Activated T-cell treated with anti-CD3 and anti-CD28 coated beads, Interleukin-2, amount 50 U/mL, for 24 hours (primary cell): ENCODE measurements at regions not wholly inside any gene's neighbourhood (a gene's known extent, or its start where the extent isn't known, plus 50 kb on each side); places are given as distances from the start of the nearest gene placed in this dataset.

ENCODE experiments used
- DNase-seq: peaks from one replicate; pipeline ENCODE4 v3.0.0-alpha.2; 2020
- H3K27ac Mint-ChIP-seq: 2 replicates; pipeline ENCODE4 v1.8.0; 2020; ENCODE audit warnings: mild to moderate bottlenecking, mixed read lengths
- H3K27me3 Mint-ChIP-seq: 2 replicates; pipeline ENCODE4 v1.8.0; 2020; ENCODE audit warnings: mixed read lengths
- H3K36me3 Mint-ChIP-seq: 2 replicates; pipeline ENCODE4 v1.8.0; 2020; ENCODE audit warnings: low read depth, mixed read lengths
- H3K4me1 Mint-ChIP-seq: 2 replicates; pipeline ENCODE4 v1.8.0; 2020; ENCODE audit warnings: low read depth, mixed read lengths
- H3K4me3 Mint-ChIP-seq: 2 replicates; pipeline ENCODE4 v1.8.0; 2020; ENCODE audit warnings: mild to moderate bottlenecking, moderate library complexity, mixed read lengths
- H3K9me3 Mint-ChIP-seq: 2 replicates; pipeline ENCODE4 v1.8.0; 2020; ENCODE audit warnings: mixed read lengths

DNA sequence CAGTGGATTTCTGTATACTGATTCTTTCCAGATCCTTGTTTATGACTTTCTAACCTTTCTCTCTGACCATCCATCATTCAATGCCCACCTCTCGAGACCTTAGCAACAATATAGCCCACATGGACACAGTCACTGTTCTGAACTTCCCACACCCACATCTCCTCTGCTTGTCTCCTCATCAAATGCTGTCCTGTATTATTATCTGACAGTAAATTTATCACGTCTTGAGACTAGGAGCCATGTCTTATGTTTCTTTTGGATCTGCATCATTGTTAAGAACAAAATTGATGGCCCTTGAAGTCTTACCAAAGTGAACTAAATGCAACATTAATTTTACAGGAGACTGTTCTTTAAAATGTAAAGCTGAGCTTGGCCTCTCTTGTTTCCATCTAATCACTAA lies 495.4 kb upstream of the KLF4 start:
- Mint-ChIP-seq H3K27me3 (peaks cover 3% of the 10 kb centered on the region), H3K27ac (no peak overlapping the region), H3K9me3 (no peaks in the 10 kb centered on the region), H3K36me3 (no peaks in the 10 kb centered on the region), H3K4me1 (no peaks in the 10 kb centered on the region), H3K4me3 (no peak overlapping the region)
- DNase-seq: no peak

DNA sequence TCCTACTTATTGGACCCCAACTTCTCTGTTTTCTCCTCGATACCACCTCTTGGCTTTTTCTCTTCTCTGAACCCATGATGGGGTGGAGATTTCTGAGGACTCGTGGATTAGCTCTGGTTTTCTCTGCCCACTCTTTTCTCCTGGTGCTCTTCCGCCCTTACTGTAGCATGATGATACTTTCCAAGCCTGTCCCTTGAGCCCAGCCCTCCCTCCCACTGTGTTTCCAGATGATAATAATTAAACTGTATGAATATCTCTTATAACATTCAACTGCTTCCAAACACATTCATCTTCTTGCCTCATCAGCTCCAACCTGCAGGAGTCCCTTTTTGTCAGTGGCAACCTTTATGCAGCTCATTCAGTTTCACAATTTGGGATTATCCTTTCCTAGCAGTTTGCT lies 494.2 kb upstream of the KLF4 start:
- Mint-ChIP-seq H3K4me1 (no peaks in the 10 kb centered on the region), H3K36me3 (no peaks in the 10 kb centered on the region), H3K27ac (no peak overlapping the region), H3K27me3 (peaks cover 3% of the 10 kb centered on the region), H3K4me3 (no peak overlapping the region), H3K9me3 (no peaks in the 10 kb centered on the region)
- no peak for DNase-seq

DNA sequence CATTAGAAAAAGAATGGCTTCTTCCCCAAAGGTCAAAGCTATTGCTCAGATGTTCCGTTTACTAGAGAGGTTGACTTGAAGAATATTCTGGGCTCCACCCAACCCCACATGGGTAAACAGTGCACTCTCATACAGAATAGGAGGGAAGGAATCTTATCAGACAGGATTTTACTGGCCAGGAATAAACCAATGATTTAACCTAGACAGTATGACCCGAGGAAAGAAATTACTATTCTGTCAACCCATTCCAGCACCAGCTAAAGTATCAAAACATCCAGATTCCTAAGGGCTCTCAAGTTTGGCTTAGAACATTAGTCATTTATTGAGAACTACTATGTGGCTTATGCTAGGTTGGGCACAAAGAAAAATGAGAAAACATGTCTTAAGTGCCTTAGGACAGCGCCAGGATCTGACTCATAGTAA lies 493.6 kb upstream of the KLF4 start:
- Mint-ChIP-seq H3K27me3 (peaks cover 3% of the 10 kb centered on the region), H3K4me1 (no peaks in the 10 kb centered on the region), H3K4me3 (no peak overlapping the region), H3K9me3 (no peaks in the 10 kb centered on the region), H3K27ac (no peak overlapping the region), H3K36me3 (no peaks in the 10 kb centered on the region)
- no peak for DNase-seq

DNA sequence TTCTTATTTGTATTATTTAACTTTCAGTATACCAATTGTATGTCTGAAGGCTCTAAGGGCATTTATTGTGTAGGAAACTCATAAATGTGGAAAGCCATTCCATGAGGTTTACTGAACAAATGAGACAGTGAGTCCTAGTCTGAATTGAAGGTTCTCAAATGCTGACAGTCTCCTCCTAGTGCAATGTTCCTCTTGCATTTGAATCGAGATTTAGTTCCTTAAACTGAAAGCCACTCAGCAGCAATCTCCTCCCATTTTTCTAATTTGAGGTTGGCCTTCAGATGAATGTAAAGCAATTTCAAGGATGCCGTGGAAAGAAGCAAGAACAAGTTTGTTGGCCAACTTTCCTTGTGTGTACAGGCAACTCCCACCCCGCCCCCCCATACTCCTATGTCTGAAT lies 493.2 kb upstream of the KLF4 start:
- Mint-ChIP-seq H3K4me3 (no peak overlapping the region), H3K9me3 (no peaks in the 10 kb centered on the region), H3K27ac (no peak overlapping the region), H3K36me3 (no peaks in the 10 kb centered on the region), H3K4me1 (no peaks in the 10 kb centered on the region), H3K27me3 (peaks cover 1% of the 10 kb centered on the region)
- no peak for DNase-seq

DNA sequence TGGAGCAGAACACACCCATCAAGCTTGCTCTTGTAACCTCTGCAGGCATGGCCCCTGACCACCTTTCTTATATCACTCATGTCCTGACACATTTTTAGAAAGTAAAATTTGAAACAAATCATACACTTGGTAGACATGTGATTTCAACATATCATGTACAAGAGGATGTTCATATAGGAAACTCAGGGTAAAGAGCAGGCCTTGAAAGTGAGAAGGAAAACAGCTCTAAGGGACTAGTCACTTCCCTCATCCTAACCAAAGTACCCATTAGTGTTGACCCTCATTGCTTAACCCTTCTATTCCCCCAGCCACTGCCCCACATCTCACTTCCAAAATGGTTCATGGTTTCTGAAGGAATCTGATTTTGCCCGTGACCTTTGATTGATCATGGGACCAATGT lies 492.4 kb upstream of the KLF4 start:
- no peak overlapping the region for H3K4me3 Mint-ChIP-seq
- H3K4me1 Mint-ChIP-seq: no peaks in the 10 kb centered on the region
- H3K9me3 Mint-ChIP-seq: no peaks in the 10 kb centered on the region
- H3K27ac Mint-ChIP-seq: no peak overlapping the region
- no peaks in the 10 kb centered on the region for H3K27me3 Mint-ChIP-seq
- DNase-seq: no peak
- H3K36me3 Mint-ChIP-seq: no peaks in the 10 kb centered on the region

DNA sequence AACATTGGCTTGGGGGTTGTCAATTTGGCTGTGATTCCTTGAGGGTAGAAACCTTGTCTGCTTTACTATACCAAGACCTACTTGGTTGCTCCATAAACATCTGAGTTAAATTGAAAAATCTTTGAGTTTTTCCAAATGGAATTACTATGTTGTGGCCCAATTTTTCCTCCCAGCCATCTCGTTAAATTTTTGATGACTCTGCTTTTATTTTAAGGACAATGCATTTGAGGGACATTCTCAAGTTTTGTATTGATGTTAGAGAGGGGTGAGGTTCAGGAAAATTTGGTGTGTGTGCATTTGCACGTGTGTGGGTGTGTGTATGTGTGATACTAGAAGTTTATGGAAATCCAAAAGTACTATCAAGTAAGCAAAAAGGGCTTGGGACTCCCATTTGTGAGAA lies 491.4 kb upstream of the KLF4 start:
- no peaks in the 10 kb centered on the region for H3K27me3 Mint-ChIP-seq
- H3K4me1 Mint-ChIP-seq: no peaks in the 10 kb centered on the region
- no peaks in the 10 kb centered on the region for H3K9me3 Mint-ChIP-seq
- DNase-seq: no peak
- no peaks in the 10 kb centered on the region for H3K36me3 Mint-ChIP-seq
- H3K27ac Mint-ChIP-seq: no peak overlapping the region
- H3K4me3 Mint-ChIP-seq: no peak overlapping the region

DNA sequence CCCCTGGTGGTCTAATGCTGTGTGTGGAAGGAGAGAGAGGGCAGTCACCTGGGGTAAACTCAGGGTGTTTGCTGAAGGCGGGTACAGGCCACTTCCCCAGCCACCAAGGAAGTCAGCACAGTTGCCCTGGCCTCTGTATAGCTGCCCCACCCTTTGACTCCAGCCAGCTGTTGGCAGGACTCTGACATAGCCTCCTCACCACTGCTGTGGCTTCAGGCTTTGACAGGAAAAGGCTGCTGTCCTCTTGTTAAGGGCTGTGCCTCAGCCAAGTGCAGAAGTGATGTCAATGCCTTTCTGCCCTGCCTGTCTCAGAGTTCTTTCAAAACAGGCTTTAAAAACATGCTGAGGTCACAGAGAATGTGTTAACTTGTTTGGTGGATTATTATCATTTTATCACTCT lies 487.2 kb upstream of the KLF4 start:
- H3K4me3 Mint-ChIP-seq: no peak overlapping the region
- no peak overlapping the region for H3K27ac Mint-ChIP-seq
- no peaks in the 10 kb centered on the region for H3K9me3 Mint-ChIP-seq
- no peaks in the 10 kb centered on the region for H3K27me3 Mint-ChIP-seq
- DNase-seq: no peak
- H3K4me1 Mint-ChIP-seq: no peaks in the 10 kb centered on the region
- H3K36me3 Mint-ChIP-seq: no peaks in the 10 kb centered on the region

DNA sequence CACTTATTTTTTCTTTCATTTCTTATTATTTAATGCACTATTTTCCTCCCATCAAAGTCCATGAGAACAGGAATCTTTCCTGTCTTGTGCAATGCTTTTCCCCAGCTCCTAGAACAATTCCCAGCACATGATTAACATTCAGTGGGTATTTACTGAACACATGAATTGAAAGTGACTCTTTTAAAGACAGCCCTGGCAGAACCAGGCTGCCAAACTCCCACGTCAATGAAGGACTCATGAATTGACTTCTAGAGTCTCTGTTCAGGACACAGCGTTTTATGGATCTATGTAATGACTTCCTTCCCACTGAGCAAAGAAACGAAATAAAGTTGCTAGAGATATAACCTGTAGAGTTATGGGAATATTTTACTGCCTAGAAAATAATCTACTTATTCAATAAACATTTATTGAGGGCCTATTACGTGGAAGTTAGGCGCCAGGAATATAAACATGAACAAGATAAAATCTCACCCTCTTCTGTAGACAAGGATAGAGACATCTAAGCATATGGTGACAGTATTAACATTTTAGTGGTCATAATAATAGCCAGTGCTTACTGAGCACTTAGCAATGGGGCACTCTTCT lies 485.9 kb upstream of the KLF4 start:
- Mint-ChIP-seq H3K9me3 (no peaks in the 10 kb centered on the region), H3K4me3 (no peak overlapping the region), H3K36me3 (no peaks in the 10 kb centered on the region), H3K27me3 (no peaks in the 10 kb centered on the region), H3K27ac (no peak overlapping the region), H3K4me1 (no peaks in the 10 kb centered on the region)
- DNase-seq: no peak

DNA sequence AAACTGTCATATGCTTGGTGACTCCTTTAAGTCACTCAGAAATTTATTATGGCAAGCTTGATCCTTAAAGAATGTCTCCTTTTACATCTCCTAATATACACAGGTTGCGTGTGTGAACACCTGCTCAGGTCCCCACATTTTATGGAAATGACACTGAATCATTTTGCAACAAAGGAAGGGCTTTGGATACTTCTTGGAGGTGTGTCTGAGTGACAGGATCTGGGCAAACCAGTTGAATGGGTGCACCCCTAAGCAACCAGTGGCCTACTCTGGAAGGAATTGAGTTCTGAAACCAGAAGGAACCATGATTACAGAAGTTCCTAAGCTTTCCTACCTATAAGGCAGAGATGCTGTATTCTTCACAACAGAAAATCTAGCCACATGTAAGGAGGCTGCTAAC lies 483.9 kb upstream of the KLF4 start:
- no peaks in the 10 kb centered on the region for H3K27me3 Mint-ChIP-seq
- H3K27ac Mint-ChIP-seq: no peak overlapping the region
- H3K9me3 Mint-ChIP-seq: peaks cover 3% of the 10 kb centered on the region
- H3K4me3 Mint-ChIP-seq: no peak overlapping the region
- no peaks in the 10 kb centered on the region for H3K36me3 Mint-ChIP-seq
- H3K4me1 Mint-ChIP-seq: no peaks in the 10 kb centered on the region
- DNase-seq: no peak

DNA sequence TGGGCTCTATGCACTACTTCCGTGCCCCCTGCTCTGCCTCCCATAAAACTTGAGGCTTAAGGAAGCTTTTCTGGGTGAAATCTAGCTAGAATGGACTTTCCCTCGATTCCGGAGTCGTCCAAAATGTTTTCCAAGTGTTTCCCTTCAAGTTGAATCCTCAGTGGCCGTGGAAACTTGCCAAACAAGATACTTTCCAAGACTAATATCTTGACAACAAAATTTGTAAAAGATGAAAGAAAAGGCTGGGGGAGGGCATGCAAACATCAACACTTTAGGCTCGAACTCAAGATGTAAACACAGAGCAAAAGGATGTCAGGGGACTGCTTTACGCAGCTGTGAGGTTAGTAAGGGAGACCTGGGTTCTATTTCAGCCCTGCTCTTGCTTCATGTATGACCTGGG lies 482.8 kb upstream of the KLF4 start:
- Mint-ChIP-seq H3K4me1 (no peaks in the 10 kb centered on the region), H3K4me3 (no peak overlapping the region), H3K27me3 (no peaks in the 10 kb centered on the region), H3K27ac (no peak overlapping the region), H3K9me3 (peaks cover 3% of the 10 kb centered on the region), H3K36me3 (no peaks in the 10 kb centered on the region)
- DNase-seq: no peak

DNA sequence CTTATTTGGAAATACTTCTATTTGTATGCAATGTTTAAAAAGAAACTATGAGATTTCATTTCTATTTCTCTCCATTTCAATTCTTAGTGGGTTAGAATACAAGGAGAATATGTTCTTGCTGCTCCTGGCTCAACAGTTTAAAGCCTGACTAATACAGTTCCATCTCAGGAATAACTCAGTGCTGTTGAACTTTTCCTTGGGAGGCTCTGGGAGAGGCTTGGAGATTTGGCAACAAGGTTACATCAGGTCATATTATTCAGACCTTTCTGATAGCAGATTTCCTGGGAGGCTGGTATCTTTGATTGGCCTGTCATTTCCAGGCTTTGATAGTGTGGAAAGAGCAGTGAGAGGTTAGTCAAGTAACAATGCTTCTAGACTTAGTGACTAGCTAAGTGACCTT lies 481.7 kb upstream of the KLF4 start:
- H3K4me3 Mint-ChIP-seq: no peak overlapping the region
- no peaks in the 10 kb centered on the region for H3K27me3 Mint-ChIP-seq
- no peaks in the 10 kb centered on the region for H3K4me1 Mint-ChIP-seq
- DNase-seq: no peak
- no peaks in the 10 kb centered on the region for H3K36me3 Mint-ChIP-seq
- no peak overlapping the region for H3K27ac Mint-ChIP-seq
- H3K9me3 Mint-ChIP-seq: peaks cover 3% of the 10 kb centered on the region

DNA sequence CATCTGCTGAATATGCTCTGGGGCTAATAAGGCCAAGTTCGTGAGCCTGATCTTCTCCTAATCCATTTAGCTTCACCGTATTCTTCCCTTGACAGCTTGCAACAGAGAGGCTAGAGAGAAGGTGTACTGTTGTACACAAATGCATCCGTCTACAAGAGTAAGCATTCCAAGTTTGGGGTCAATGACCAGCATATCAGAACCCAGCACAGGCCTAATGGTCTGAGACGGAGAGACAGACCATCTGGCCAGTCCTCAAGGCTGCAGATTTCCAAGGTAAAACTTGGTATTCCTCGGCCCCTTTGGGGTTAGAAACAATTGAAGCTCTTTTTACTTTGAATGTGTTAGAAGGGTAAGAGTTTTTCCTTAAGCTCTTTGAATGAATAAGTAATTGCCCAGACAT lies 481.2 kb upstream of the KLF4 start:
- no peaks in the 10 kb centered on the region for H3K27me3 Mint-ChIP-seq
- H3K27ac Mint-ChIP-seq: no peak overlapping the region
- no peaks in the 10 kb centered on the region for H3K36me3 Mint-ChIP-seq
- no peak overlapping the region for H3K4me3 Mint-ChIP-seq
- no peak for DNase-seq
- H3K9me3 Mint-ChIP-seq: peaks cover 3% of the 10 kb centered on the region
- H3K4me1 Mint-ChIP-seq: no peaks in the 10 kb centered on the region

DNA sequence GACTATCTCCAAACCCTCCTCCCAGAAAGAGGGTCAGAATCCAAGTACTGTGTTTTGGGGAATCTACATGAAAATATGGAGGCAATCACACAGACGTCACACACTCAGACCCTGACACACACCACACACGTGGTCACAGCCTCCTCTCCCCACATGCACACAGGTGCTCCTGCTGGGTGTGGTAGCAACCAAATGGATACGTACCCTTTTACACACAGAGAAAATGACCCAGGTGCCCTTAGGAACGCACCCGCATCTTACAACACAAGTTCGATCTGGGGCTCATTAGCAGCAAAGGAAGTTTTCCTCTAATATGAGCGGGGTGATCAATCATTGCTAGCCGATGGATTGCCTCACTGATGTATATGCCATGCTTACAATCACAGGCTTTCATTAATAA lies 480.2 kb upstream of the KLF4 start:
- H3K4me3 Mint-ChIP-seq: no peak overlapping the region
- DNase-seq: no peak
- H3K36me3 Mint-ChIP-seq: no peaks in the 10 kb centered on the region
- H3K4me1 Mint-ChIP-seq: no peaks in the 10 kb centered on the region
- peaks cover 3% of the 10 kb centered on the region for H3K9me3 Mint-ChIP-seq
- no peak overlapping the region for H3K27ac Mint-ChIP-seq
- no peaks in the 10 kb centered on the region for H3K27me3 Mint-ChIP-seq

DNA sequence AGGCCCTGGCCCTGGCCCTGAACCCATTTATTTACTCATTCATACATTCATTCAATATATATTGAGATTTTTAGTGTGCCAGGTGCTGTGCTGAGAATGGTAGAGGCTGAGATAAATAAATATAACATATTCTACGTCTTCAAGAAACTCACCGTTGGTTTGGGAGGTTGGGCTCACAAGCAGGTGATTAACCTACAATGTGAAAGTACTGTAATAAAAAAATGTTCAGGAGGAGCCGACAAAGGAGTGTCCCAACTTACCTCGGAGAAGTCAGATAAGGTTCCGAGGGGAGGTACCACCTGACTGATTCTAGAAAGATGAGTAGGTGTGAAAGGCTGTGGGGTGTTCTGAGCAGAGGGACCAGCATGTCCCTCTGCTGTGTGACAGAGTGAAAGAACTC lies 479.6 kb upstream of the KLF4 start:
- H3K4me3 Mint-ChIP-seq: no peak overlapping the region
- no peaks in the 10 kb centered on the region for H3K27me3 Mint-ChIP-seq
- peaks cover 3% of the 10 kb centered on the region for H3K9me3 Mint-ChIP-seq
- H3K36me3 Mint-ChIP-seq: no peaks in the 10 kb centered on the region
- no peak for DNase-seq
- no peaks in the 10 kb centered on the region for H3K4me1 Mint-ChIP-seq
- H3K27ac Mint-ChIP-seq: no peak overlapping the region

DNA sequence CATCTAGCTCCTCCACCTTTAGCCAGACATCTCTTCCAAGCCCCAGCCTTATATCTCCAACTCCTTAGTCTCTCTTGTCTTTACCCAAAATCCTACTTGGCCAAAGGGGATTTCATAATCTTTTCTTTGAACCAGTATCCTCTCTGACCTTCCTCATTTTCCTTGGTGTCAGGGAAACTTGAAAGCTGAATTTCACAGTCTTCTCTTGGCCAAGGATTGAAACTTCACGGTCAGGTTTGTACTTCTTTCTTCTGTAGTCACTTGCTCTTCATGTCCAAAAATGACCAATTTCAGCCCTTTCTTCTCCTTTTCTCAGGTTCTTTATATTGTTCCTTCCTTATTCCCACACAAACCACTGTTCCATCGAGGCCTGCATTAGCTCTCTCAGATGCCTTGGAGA lies 473.7 kb upstream of the KLF4 start:
- Mint-ChIP-seq H3K4me1 (no peaks in the 10 kb centered on the region), H3K36me3 (no peaks in the 10 kb centered on the region), H3K4me3 (no peak overlapping the region)

DNA sequence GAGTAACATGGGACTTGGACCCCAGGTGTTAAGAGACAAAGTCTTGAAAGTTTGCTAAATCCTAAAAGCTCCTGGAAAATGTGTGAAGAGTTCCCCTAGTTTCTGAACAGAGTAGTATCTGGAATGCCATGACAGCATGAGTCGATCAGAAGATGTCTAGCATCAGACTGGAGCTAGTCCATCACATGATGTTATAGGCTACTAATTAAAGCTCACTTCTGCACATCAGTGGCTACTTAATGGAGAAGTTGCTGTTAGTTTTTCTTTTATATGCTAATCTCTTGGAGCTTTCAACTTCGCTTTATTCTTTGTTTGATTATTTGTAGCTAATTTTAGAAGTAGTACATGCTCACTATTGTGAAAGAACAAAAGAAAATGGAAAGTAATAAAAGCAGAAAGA lies 471.3 kb upstream of the KLF4 start:
- Mint-ChIP-seq H3K27ac (no peak overlapping the region), H3K36me3 (no peaks in the 10 kb centered on the region), H3K9me3 (peaks cover 10% of the 10 kb centered on the region), H3K4me3 (no peak overlapping the region), H3K27me3 (no peaks in the 10 kb centered on the region), H3K4me1 (no peaks in the 10 kb centered on the region)
- no peak for DNase-seq

More for the DNA sequence above, 473.7 kb upstream of the KLF4 start:
- no peak for DNase-seq
- Mint-ChIP-seq H3K27me3 (no peaks in the 10 kb centered on the region), H3K9me3 (peaks cover 10% of the 10 kb centered on the region), H3K27ac (no peak overlapping the region)
